IMR-90 (cell line): ENCODE measurements at regions not wholly inside any gene's neighbourhood (a gene's known extent, or its start where the extent isn't known, plus 50 kb on each side); places are given as distances from the start of the nearest gene placed in this dataset.

Experiments
- ATAC-seq: fragments of 200-7000 bp; cut with Tn5 transposase; 2 replicates; pipeline ENCODE4 v1.9.1; 2020; ENCODE audit warnings: low read depth, mild to moderate bottlenecking, moderate library complexity
- BruUV-seq: library from RNA; stranded (reverse); fragments of 400-500 nt; replicated peaks from 2 replicates; lab custom pipeline; 2021; lab: Mats Ljungman, UMichigan
- CTCF ChIA-PET: fragments of 300-600 bp; formaldehyde crosslinking; extraction: SDS; loops from one replicate; lab custom pipeline; 2021; ENCODE audit warnings: antibody characterized with exemption; lab: Yijun Ruan, JAX
- POLR2A ChIA-PET: fragments of 300-600 bp; sonication (Branson Sonifier 250); formaldehyde crosslinking; loops from one replicate; lab custom pipeline; 2022; ENCODE audit warnings: antibody characterized with exemption; ENCODE audit not compliant: unreplicated experiment; lab: Charles Lee
- DNase-seq: peaks from one replicate; pipeline ENCODE4 v3.0.0; 2013
- H2AFZ ChIP-seq: replicated peaks from 2 replicates; pipeline ENCODE3; 2013; ENCODE audit warnings: low read length, mild to moderate bottlenecking; ENCODE audit not compliant: poor library complexity
- H2AK5ac ChIP-seq: 2 replicates; pipeline ENCODE4 v1.6.1; 2013; ENCODE audit warnings: low read depth, low read length, inconsistent platforms
- H2AK9ac ChIP-seq: replicated peaks from 2 replicates; pipeline ENCODE3; 2013; ENCODE audit warnings: mild to moderate bottlenecking, low read depth, low read length, moderate library complexity; ENCODE audit not compliant: poor library complexity
- H2BK120ac ChIP-seq: 2 replicates; pipeline ENCODE4 v1.6.1; 2013; ENCODE audit warnings: low read depth, low read length, inconsistent platforms
- H2BK15ac ChIP-seq: 3 replicates; pipeline ENCODE4 v1.6.1; 2013; ENCODE audit warnings: low read depth, low read length, inconsistent platforms
- H2BK20ac ChIP-seq: 2 replicates; pipeline ENCODE4 v1.6.1; 2013; ENCODE audit warnings: low read depth, mild to moderate bottlenecking, inconsistent platforms, low read length, moderate library complexity
- H2BK5ac ChIP-seq: 2 replicates; pipeline ENCODE4 v1.6.1; 2013; ENCODE audit warnings: mild to moderate bottlenecking, low read depth, low read length, inconsistent platforms; ENCODE audit not compliant: poor library complexity, severe bottlenecking
- H3K14ac ChIP-seq: replicated peaks from 2 replicates; pipeline ENCODE4 v1.6.1; 2013; ENCODE audit warnings: low read depth, low read length, inconsistent platforms
- H3K18ac ChIP-seq: 2 replicates; pipeline ENCODE4 v1.6.1; 2013; ENCODE audit warnings: low read depth, low read length, control low read depth
- H3K23ac ChIP-seq: 2 replicates; pipeline ENCODE4 v1.6.1; 2013; ENCODE audit warnings: low read depth, low read length, inconsistent platforms
- H3K27ac ChIP-seq: 2 replicates; pipeline ENCODE4 v1.5.1; 2013; ENCODE audit warnings: mild to moderate bottlenecking, control low read depth, low read length; ENCODE audit not compliant: insufficient read depth
- H3K27me3 ChIP-seq: 2 replicates; pipeline ENCODE4 v1.6.1; 2013; ENCODE audit warnings: low read length; ENCODE audit not compliant: control insufficient read depth, insufficient read depth
- H3K36me3 ChIP-seq: 2 replicates; pipeline ENCODE4 v1.6.1; 2013; ENCODE audit warnings: low read length, mixed read lengths; ENCODE audit not compliant: control insufficient read depth, insufficient read depth
- H3K4ac ChIP-seq: 2 replicates; pipeline ENCODE4 v1.6.1; 2013; ENCODE audit warnings: low read depth, low read length, inconsistent platforms
- H3K4me1 ChIP-seq: 2 replicates; pipeline ENCODE4 v1.6.1; 2013; ENCODE audit warnings: low read length, mixed read lengths; ENCODE audit not compliant: control insufficient read depth, insufficient read depth
- H3K4me2 ChIP-seq: 2 replicates; pipeline ENCODE4 v1.6.1; 2013; ENCODE audit warnings: low read depth, mild to moderate bottlenecking, control low read depth, low read length, moderate library complexity
- H3K4me3 ChIP-seq: 2 replicates; pipeline ENCODE4 v1.5.1; 2013; ENCODE audit warnings: low read depth, mild to moderate bottlenecking, control low read depth, low read length, moderate library complexity; ENCODE audit not compliant: insufficient read depth
- H3K56ac ChIP-seq: 2 replicates; pipeline ENCODE4 v1.6.1; 2013; ENCODE audit warnings: low read length, inconsistent platforms; ENCODE audit not compliant: insufficient read depth; ENCODE audit errors: extremely low read depth
- H3K79me1 ChIP-seq, 2 experiments: 2 replicates each; pipeline ENCODE4 v1.6.1; 2013; ENCODE audit warnings: low read length in 2 of 2, inconsistent platforms in 1 of 2, low read depth in 1 of 2
- H3K9ac ChIP-seq: 2 replicates; pipeline ENCODE4 v1.6.1; 2013; ENCODE audit warnings: low read depth, low read length, control low read depth
- H3K9me1 ChIP-seq: 2 replicates; pipeline ENCODE4 v1.6.1; 2013; ENCODE audit warnings: low read length, inconsistent platforms; ENCODE audit not compliant: insufficient read depth
- H3K9me3 ChIP-seq: 2 replicates; pipeline ENCODE4 v1.6.1; 2013; ENCODE audit warnings: low read length; ENCODE audit not compliant: control insufficient read depth, insufficient read depth
- H4K20me1 ChIP-seq: 2 replicates; pipeline ENCODE4 v1.6.1; 2013; ENCODE audit warnings: low read length, inconsistent platforms; ENCODE audit not compliant: insufficient read depth
- H4K5ac ChIP-seq: 2 replicates; pipeline ENCODE4 v1.6.1; 2013; ENCODE audit warnings: mild to moderate bottlenecking, low read depth, low read length, control low read depth
- H4K8ac ChIP-seq, 2 experiments: 2 replicates each; pipeline ENCODE4 v1.6.1; 2013; ENCODE audit warnings: low read depth in 2 of 2, low read length in 2 of 2, control low read depth in 1 of 2, inconsistent platforms in 1 of 2
- H4K91ac ChIP-seq: 2 replicates; pipeline ENCODE4 v1.6.1; 2013; ENCODE audit warnings: low read depth, low read length, inconsistent platforms; ENCODE audit not compliant: insufficient read depth
- FOS ChIP-seq: fragments of 150-350 bp; IDR thresholded peaks from 2 replicates; pipeline ENCODE4 v1.6.1; 2016; ENCODE audit warnings: low read depth, low read length
- WGBS, 2 experiments: methylation state at CpG; one replicate each; pipeline versions ENCODE4 v1.1.5 to v1.1.7; 2013; ENCODE audit warnings: missing lambda C conversion rate in 2 of 2; ENCODE audit not compliant: insufficient read length in 1 of 2; ENCODE audit errors: extremely low coverage in 2 of 2; 5-methylcytosine and 5-hydroxymethylcytosine counted together
- dilution Hi-C: fragments of 300-500 bp; cut with HindIII; formaldehyde crosslinking; loops from one replicate; pipeline ENCODE4 v1.14.3; 2018; ENCODE audit warnings: low sequenced_read_pairs; ENCODE audit not compliant: unreplicated experiment
- in situ Hi-C: fragments of 300-500 bp; cut with MboI; formaldehyde crosslinking; loops from 3 replicates; pipeline ENCODE4 v1.14.3; 2019; ENCODE audit warnings: low sequenced_read_pairs, inconsistent platforms, mixed read lengths
- intact Hi-C: fragments of 100-400 bp; cut with micrococcal nuclease; formaldehyde crosslinking; loops from 2 replicates; pipeline ENCODE4 v1.10.0; 2022

- CTCF ChIA-PET: interaction anchor here (1.0 kb wide), 1 partner anchor 63 kb away, joined by 3 read pairs; no protein-coding TSS in a partner anchor
These were observed 299.3 kb downstream of the ENC1 start for GRCh38 chr5:74341221-74341620.

More at GRCh38 chr5:74341221-74341620, 299.3 kb downstream of the ENC1 start:
- Histone ChIP-seq H2AK9ac (no peak overlapping the region), H2BK20ac (no peak overlapping the region), H3K4ac (no peak overlapping the region), H3K9me3 (no peaks in the 10 kb centered on the region), H3K23ac (no peak overlapping the region), H3K4me3 (no peak overlapping the region), H3K79me1 (no peaks in the 10 kb centered on the region), H3K4me1 (no peaks in the 10 kb centered on the region), H3K14ac (no peak overlapping the region), H3K27ac (no peak overlapping the region), H3K18ac (no peak overlapping the region), H3K9me1 (no peaks in the 10 kb centered on the region), H3K9ac (no peak overlapping the region), H2BK5ac (no peak overlapping the region), H3K27me3 (peaks cover 18% of the 10 kb centered on the region), H4K5ac (no peak overlapping the region), H4K91ac (no peak overlapping the region), H2BK120ac (no peak overlapping the region), H2BK15ac (no peak overlapping the region), H3K4me2 (no peak overlapping the region), H4K20me1 (no peaks in the 10 kb centered on the region), H3K56ac (no peak overlapping the region), H2AK5ac (no peak overlapping the region), H2AFZ (no peak overlapping the region), H4K8ac (no peak overlapping the region), H3K36me3 (no peaks in the 10 kb centered on the region)
- intact Hi-C loops (no loop called here), in situ Hi-C loops (no loop called here), dilution Hi-C loops (no loop called here)
- POLR2A ChIA-PET: no interaction called here
- TF ChIP-seq FOS: no peak
- ATAC-seq (no peak), DNase-seq (no peak)
- BruUV-seq: no TSS peak
- WGBS, 2 experiments: no CpG with 5 or more reads among the region's 2 CpGs
